ENCODE measurements at regions not wholly inside any gene's neighbourhood (a gene's known extent, or its start where the extent isn't known, plus 50 kb on each side); places are given as distances from the start of the nearest gene placed in this dataset.

DNA sequence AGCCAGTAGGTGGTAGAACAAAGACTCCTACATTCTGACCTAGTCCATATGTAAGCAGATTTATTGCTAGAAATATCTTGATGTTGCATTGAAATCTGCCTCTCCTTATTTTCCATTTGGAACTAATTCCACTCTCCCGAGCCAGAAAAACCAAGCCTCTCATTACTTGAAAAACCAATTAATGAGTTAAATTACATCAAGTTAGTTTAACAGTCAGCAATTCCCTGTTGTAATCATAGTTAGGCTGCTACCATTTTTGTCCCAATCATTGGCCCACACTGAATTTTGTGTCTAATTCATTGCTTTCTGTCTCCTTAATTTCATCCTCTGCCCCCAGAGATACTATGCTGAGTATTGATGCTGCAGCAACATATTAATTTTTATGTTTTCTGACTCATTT is 168.3 kb upstream of the TNP1 start:
- no peaks in the 10 kb centered on the region for H3K4me1 ChIP-seq (ENCODE audit: control insufficient read depth in 1 of 2, insufficient read depth in 1 of 2, low read depth in 1 of 2, low read length in 1 of 2)
- H3K4me3 ChIP-seq (ENCODE audit: low read depth in 1 of 2, low read length in 1 of 2), result no peak overlapping the region
- H3K9me3 ChIP-seq, result no peaks in the 10 kb centered on the region
- H3K27ac ChIP-seq, result no peak overlapping the region
- no peaks in the 10 kb centered on the region for H3K36me3 ChIP-seq
- TF ChIP-seq, protein P1, sequence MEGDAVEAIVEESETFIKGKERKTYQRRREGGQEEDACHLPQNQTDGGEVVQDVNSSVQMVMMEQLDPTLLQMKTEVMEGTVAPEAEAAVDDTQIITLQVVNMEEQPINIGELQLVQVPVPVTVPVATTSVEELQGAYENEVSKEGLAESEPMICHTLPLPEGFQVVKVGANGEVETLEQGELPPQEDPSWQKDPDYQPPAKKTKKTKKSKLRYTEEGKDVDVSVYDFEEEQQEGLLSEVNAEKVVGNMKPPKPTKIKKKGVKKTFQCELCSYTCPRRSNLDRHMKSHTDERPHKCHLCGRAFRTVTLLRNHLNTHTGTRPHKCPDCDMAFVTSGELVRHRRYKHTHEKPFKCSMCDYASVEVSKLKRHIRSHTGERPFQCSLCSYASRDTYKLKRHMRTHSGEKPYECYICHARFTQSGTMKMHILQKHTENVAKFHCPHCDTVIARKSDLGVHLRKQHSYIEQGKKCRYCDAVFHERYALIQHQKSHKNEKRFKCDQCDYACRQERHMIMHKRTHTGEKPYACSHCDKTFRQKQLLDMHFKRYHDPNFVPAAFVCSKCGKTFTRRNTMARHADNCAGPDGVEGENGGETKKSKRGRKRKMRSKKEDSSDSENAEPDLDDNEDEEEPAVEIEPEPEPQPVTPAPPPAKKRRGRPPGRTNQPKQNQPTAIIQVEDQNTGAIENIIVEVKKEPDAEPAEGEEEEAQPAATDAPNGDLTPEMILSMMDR (IDR thresholded peaks at IDR 0.05), result no peak
- H3K27me3 ChIP-seq, result no peaks in the 10 kb centered on the region

DNA sequence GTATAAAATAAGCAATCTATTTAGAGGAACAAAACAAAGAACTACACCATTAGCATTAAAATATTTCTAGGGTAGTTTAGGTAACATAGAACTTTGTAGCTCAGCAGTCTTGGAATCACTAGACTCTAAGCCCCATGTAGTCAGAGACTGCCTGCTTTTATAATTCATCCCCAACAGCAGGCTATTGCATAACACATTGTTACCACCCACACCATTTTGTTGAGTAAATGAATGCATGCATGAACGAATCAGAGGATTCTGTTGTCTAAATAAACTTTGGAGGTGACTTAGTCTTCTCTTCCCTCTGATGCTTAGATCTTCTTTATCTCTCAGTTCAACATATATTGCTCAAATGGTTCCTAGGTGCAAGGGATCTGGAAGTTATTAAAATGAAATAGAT is 167.6 kb upstream of the TNP1 start:
- H3K27ac ChIP-seq, result no peak overlapping the region
- H3K36me3 ChIP-seq, result no peaks in the 10 kb centered on the region
- TF ChIP-seq, protein P1 (IDR thresholded peaks at IDR 0.05), result no peak
- H3K4me1 ChIP-seq (ENCODE audit: control insufficient read depth in 1 of 2, insufficient read depth in 1 of 2, low read depth in 1 of 2, low read length in 1 of 2), result no peaks in the 10 kb centered on the region
- H3K4me3 ChIP-seq (ENCODE audit: low read depth in 1 of 2, low read length in 1 of 2), result no peak overlapping the region
- H3K9me3 ChIP-seq, result no peaks in the 10 kb centered on the region
- no peaks in the 10 kb centered on the region for H3K27me3 ChIP-seq

DNA sequence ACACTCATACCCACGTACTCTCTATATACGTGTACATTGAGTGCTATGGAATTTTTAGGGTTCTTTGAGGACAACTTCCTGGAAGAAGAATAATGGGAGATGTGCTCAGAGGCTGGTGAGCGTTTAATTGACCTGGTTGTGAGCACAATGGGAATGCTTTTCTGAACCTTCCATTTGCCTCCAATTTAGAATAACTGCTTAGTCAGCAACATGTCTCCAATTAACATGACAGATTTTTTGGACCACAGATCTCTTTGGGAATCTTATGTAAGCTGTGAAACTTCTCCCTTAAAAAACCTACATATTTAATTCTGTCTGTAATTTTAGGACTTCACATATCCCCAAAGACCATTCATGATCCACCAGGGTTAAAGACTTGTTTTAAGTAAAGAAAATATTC is 166.7 kb upstream of the TNP1 start:
- Histone ChIP-seq H3K36me3 (no peaks in the 10 kb centered on the region), H3K27me3 (no peaks in the 10 kb centered on the region), H3K9me3 (no peaks in the 10 kb centered on the region), H3K4me3 (ENCODE audit: low read depth in 1 of 2, low read length in 1 of 2) (no peak overlapping the region), H3K4me1 (ENCODE audit: control insufficient read depth in 1 of 2, insufficient read depth in 1 of 2, low read depth in 1 of 2, low read length in 1 of 2) (no peaks in the 10 kb centered on the region), H3K27ac (no peak overlapping the region)
- TF ChIP-seq, protein P1 (IDR thresholded peaks at IDR 0.05), result no peak

DNA sequence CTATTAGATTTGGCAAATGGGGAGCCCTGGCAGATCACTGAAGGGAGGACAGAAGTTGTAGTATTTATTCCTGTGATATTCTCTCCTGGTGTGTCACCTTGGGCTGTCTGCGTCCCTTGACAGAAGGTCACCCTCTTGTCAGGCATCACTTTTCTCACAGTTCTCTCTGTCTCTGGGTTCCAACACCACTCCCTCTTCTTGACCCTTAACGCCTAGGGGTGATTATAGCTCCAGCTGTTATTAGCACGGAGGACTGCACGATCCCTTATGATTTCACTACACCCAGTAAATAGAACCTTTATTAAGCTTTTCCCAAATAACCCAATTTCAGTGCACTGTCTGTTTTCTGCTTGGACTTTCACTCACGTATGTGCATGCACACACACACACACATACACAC is 166.3 kb upstream of the TNP1 start:
- Histone ChIP-seq H3K4me3 (ENCODE audit: low read depth in 1 of 2, low read length in 1 of 2) (no peak overlapping the region), H3K27me3 (no peaks in the 10 kb centered on the region), H3K27ac (no peak overlapping the region), H3K4me1 (ENCODE audit: control insufficient read depth in 1 of 2, insufficient read depth in 1 of 2, low read depth in 1 of 2, low read length in 1 of 2) (no peaks in the 10 kb centered on the region), H3K36me3 (no peaks in the 10 kb centered on the region), H3K9me3 (no peaks in the 10 kb centered on the region)
- TF ChIP-seq, protein P1 (IDR thresholded peaks at IDR 0.05), result no peak

DNA sequence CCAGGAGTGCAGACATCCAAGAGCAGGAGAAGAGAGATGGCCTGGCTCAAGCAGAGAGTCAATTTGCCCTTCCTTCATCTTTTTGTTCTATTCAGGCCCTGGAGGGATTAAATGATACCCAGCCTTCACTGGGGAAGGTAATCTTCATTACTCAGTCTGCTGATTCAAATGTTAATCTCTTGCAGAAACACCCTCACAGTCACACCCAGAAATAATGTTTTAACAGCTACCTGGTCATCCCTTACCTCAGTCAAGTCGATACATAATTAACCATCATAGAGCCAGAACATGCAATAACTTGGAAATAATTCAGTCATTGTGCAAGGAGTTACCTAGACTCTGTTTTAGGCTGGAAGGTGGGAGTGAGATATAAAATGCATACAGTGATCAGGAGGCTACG is 163.7 kb upstream of the TNP1 start:
- TF ChIP-seq, protein P1 (IDR thresholded peaks at IDR 0.05), result no peak

More for the DNA sequence above, 163.7 kb upstream of the TNP1 start:
- Histone ChIP-seq H3K27ac (no peak overlapping the region), H3K27me3 (no peaks in the 10 kb centered on the region), H3K4me3 (ENCODE audit: low read depth in 1 of 2, low read length in 1 of 2) (no peak overlapping the region), H3K36me3 (no peaks in the 10 kb centered on the region), H3K4me1 (ENCODE audit: control insufficient read depth in 1 of 2, insufficient read depth in 1 of 2, low read depth in 1 of 2, low read length in 1 of 2) (no peaks in the 10 kb centered on the region), H3K9me3 (no peaks in the 10 kb centered on the region)

All from neutrophil (primary cell).